OCI-LY3 (cell line): ENCODE measurements at regions not wholly inside any gene's neighbourhood (a gene's known extent, or its start where the extent isn't known, plus 50 kb on each side); places are given as distances from the start of the nearest gene placed in this dataset.

Source experiments
- EZH2phosphoT487 ChIP-seq: fragments of 200-600 bp; shearing (Covaris generic); IDR thresholded peaks from 2 replicates; pipeline ENCODE4 v1.6.1; 2018; ENCODE audit warnings: antibody characterized with exemption, mixed run types, low read depth
- TF ChIP-seq, protein P1 (sequence below): fragments of 200-600, 300-600 bp; sonication (generic); IDR thresholded peaks from 2 replicates; pipeline ENCODE4 v1.5.1; 2014; ENCODE audit warnings: antibody characterized with exemption, low read length, low read depth

GRCh38 chr7:156029460-156030007, 217.3 kb upstream of the SHH start:
- TF ChIP-seq, protein P1, sequence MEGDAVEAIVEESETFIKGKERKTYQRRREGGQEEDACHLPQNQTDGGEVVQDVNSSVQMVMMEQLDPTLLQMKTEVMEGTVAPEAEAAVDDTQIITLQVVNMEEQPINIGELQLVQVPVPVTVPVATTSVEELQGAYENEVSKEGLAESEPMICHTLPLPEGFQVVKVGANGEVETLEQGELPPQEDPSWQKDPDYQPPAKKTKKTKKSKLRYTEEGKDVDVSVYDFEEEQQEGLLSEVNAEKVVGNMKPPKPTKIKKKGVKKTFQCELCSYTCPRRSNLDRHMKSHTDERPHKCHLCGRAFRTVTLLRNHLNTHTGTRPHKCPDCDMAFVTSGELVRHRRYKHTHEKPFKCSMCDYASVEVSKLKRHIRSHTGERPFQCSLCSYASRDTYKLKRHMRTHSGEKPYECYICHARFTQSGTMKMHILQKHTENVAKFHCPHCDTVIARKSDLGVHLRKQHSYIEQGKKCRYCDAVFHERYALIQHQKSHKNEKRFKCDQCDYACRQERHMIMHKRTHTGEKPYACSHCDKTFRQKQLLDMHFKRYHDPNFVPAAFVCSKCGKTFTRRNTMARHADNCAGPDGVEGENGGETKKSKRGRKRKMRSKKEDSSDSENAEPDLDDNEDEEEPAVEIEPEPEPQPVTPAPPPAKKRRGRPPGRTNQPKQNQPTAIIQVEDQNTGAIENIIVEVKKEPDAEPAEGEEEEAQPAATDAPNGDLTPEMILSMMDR = no peak
- no peak for TF ChIP-seq EZH2phosphoT487
